PC-9 (cell line): ENCODE measurements at regions not wholly inside any gene's neighbourhood (a gene's known extent, or its start where the extent isn't known, plus 50 kb on each side); places are given as distances from the start of the nearest gene placed in this dataset.

Source experiments
- EZH2 ChIP-seq: fragments of 200-600 bp; sonication (generic); IDR thresholded peaks from 2 replicates; pipeline ENCODE4 v1.8.0; 2017; ENCODE audit warnings: antibody characterized with exemption, low read depth
- TF ChIP-seq, protein P1 (sequence below): fragments of 200-600 bp; sonication (generic); conservative IDR thresholded peaks from 2 replicates; pipeline ENCODE4 v1.6.1; 2017; ENCODE audit warnings: mixed run types, antibody characterized with exemption, mild to moderate bottlenecking, moderate library complexity

DNA sequence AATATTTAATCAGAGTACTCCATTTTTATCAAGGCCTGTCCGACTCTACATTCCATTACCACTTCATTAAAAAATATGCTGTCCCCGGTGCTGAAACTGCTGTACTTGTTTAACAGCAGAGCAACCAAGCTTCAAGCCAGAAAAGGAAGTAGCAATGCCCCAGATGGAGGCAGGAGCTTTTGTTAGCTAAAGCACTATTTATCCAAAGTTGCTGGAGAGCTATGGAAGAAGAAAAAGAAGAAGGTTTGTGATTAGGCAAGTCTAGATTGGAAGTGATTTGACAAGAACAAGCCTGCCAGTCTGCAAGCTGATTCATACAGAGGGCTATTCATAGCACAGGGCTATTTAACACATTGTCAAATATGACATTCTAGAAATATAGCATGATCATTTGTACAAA lies 160.9 kb upstream of the SPTLC3 start:
- TF ChIP-seq, protein P1, sequence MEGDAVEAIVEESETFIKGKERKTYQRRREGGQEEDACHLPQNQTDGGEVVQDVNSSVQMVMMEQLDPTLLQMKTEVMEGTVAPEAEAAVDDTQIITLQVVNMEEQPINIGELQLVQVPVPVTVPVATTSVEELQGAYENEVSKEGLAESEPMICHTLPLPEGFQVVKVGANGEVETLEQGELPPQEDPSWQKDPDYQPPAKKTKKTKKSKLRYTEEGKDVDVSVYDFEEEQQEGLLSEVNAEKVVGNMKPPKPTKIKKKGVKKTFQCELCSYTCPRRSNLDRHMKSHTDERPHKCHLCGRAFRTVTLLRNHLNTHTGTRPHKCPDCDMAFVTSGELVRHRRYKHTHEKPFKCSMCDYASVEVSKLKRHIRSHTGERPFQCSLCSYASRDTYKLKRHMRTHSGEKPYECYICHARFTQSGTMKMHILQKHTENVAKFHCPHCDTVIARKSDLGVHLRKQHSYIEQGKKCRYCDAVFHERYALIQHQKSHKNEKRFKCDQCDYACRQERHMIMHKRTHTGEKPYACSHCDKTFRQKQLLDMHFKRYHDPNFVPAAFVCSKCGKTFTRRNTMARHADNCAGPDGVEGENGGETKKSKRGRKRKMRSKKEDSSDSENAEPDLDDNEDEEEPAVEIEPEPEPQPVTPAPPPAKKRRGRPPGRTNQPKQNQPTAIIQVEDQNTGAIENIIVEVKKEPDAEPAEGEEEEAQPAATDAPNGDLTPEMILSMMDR, result no peak
- TF ChIP-seq EZH2, result no peak
